ENCODE measurements at regions not wholly inside any gene's neighbourhood (a gene's known extent, or its start where the extent isn't known, plus 50 kb on each side); places are given as distances from the start of the nearest gene placed in this dataset.

GRCh38 chr9:129385211-129385934 is 207.3 kb upstream of the IER5L start:
- TF ChIP-seq CTCF (IDR thresholded peaks at IDR 0.05; ENCODE audit: low read depth, low read length), result no peak
- TF ChIP-seq EZH2phosphoT487 (IDR thresholded peaks at IDR 0.05; ENCODE audit: low read depth), result no peak
